ENCODE measurements at regions not wholly inside any gene's neighbourhood (a gene's known extent, or its start where the extent isn't known, plus 50 kb on each side); places are given as distances from the start of the nearest gene placed in this dataset.
"Not testable (repeated sequence)": the region's sequence is repeated elsewhere in the genome, so short reads cannot be mapped to it uniquely, and the experiment has no call there.

DNA sequence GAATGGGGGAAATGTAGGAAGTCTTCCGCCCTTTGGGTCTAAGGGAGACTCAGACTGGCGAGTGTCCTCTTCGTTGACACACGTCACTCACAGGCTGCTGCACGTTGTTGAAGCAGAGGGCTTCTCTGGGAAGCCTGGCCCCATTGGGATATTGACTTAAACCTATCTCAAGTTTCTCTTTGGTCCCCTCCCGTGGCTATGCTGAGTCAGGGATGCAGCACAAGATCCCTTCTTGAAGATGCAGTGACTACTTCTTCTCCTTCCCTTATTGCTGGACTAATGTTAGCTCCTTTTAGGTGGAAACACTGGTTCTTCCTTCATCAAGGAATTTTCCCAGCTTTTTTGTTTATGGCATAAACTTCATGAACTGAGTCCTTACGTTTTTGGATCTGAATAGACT is 89.8 kb upstream of the CCDC71L start:
- DNase-seq = no peak

DNA sequence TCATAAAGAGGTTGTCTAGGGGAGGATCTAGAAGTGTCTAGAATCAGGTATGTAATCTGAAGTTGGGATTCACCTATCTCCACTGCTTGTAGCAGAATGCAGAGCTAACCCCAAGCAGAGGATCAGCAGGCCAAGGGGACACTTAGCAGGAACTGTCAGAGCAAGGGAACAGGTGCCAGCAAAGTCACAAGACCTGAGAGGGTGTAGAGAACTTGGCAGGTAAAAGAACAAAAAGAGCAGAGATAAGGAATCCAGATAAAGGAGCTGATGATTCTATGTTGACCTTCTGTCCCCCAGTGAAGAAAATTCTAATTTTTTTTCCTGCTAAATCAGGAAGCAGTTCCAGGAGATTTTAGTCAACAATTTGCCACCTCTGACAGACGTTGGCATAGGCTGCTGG is 91.4 kb upstream of the CCDC71L start:
- DNase-seq = no peak

DNA sequence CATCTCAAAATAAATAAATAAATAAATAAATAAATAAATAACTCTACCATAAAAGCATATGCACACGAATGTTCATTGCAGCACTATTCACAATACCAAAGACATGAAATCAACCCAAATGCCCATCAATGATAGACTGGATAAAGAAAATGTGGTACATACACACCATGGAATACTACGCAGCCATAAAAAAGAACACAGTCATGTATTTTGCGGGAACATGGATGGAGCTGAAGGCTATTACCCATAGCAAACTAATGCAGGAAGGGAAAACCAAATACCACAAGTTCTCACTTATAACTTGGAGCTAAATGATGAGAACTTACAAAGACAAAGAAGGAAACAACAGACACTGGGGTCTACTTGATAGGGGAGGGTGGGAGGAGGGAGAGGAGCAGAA is 94.1 kb upstream of the CCDC71L start:
- DNase-seq = not testable (repeated sequence)

DNA sequence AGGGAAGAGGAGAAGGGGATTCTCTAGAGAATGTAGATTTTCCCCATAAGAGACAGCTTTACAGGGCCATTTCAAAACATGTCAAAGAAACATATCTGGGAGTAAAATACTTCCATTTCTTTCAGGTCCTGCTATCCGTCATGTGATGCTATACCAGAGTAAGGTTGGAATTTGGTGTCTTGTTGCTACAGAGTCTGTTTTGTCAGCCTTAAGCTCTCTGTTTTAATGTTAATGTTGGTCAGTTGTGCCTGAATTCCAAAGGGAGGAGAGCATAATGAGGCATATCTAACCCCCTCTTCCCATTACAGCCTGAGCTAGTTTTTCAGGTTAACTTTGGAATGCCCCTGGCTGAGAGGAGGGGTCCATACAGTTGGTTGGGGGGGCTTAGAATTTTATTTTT is 94.7 kb upstream of the CCDC71L start:
- DNase-seq = no peak

DNA sequence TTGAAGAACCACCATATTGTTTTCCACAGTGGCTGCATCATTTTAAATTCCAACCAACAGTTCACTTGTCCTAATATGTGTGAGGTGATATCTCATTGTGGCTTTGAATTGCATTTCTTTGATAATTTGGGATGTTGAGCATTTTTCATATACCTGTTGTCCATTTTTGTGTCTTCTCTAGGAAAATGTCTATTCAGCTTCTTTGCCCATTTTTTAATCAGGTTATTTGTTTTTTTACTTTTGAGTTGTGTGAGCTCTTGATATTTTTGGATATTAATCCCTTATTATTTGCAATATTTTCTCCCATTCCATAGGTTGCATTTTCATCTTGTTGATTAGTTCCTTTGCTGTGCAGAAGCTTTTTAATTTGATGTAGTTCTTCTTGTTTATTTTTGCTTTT is 95.1 kb upstream of the CCDC71L start:
- no peak for DNase-seq

DNA sequence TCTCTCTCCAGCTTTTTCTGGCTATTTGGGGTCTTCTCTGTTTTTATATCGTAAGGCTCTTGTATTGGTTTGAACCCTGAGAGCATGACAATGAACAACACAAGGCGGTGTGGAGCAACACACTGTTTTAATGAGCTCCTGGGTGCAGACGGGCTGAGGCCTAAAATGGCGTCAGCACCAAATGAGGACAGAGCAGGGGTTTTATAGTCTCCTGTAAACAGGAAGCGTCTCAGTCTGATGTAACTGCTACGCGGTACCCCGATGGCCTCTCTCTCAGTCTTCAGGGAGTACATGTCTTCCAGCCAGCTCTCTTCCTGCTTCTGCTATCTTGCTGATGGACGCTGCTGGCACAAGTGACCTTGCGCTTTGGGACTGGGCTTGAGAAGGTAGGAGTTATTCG is 95.9 kb upstream of the CCDC71L start:
- no peak for DNase-seq

DNA sequence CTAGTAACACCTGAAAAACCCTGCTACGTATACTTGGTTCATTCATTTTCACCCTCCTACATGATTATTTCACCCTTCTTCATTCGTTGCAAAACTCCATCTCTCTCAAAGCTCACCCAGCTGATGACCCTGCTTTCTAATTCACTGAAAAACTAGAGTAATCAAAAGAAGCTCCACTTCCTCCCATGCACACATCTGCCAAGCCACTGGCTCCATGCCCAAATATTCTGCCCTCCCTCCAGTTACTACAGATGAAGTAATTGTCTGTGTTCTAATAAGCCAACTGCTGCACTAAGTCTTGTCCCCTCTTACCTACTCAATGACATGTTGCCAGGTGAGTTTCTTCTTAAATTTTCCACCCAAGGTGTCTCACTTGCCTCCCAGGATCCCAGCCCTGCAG is 96.9 kb upstream of the CCDC71L start:
- no peak for DNase-seq

DNA sequence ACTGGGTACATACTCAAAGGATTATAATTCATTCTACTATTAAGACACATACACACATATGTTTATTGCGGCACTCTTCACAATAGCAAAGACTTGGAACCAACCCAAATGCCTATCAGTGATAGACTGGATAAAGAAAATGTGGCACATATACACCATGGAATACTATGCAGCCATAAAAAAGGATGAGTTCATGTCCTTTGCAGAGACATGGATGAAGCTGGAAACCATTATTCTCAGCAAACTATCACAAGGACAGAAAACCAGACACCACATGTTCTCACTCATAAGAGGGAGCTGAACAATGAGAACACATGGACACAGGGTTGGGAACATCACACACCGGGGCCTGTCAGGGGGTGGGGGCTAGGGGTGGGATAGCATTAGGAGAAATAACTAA is 101.9 kb upstream of the CCDC71L start:
- not testable (repeated sequence) for DNase-seq

DNA sequence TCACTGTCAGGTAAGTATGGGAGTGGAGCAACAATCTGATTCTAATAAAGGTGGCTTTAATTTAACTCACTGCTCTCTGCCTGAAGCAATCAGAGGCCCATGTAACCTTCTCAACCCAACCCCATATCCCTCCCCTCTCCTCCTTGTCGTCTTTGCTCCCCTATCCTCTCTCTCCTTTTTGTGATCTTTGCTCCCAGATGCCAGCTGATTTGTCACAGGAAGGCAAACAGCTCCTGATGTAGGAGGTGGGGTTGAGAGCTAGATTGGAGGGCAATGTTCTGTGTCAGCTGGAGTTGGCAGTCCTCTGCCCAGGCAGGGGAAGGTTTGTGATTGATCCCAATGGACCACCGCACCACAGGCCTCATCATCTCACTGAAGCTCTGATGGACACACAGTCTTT is 101.4 kb upstream of the PIK3CG start:
- no peak for DNase-seq

DNA sequence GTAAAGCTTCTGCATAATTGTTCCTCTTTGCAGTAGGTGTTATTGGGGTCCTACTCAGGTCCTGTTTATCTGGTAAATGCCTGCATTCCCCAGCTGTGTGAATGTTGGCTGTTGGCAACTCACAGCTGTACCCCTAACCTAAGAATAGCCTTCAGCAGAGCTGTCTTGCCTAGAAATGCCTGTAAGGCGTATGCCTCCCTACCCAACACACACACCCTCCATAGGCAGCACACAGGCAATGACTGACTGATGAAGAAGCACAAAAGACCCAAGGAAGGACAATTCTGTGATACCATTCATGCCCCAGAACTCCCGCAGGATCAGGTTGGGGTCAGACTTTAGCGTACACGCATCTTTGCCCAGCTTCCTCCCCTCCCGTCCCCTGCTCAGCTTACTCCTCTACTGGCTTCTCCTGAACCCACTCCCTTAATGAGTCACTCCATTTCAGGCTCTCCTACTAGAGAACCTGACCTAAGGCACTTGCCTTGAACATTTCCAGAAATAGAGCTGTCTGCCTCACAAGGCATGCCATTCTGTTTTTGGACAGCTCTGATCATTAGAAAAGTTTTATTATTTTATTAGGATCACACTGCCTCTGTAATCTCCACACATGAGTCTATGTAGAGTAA is 99.2 kb upstream of the PIK3CG start:
- DNase-seq = no peak

DNA sequence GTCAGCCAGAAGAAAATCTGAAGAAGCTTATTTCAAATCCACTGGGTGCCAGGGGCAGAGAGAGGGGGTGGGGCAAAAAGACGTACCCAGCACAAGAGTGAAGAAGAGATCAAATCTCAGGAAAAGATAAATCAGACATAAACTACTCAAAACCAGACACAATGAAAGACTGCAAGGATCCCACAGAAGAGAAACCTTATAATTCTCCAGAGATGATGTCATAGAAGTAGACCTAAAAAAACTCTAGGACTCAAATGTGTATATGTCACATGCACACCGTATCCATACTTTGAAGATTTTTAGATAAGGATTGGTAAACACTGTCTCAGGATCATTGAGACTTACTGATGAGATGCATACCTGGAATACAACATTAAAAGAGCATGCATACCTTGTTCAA is 98.5 kb upstream of the PIK3CG start:
- DNase-seq = no peak

DNA sequence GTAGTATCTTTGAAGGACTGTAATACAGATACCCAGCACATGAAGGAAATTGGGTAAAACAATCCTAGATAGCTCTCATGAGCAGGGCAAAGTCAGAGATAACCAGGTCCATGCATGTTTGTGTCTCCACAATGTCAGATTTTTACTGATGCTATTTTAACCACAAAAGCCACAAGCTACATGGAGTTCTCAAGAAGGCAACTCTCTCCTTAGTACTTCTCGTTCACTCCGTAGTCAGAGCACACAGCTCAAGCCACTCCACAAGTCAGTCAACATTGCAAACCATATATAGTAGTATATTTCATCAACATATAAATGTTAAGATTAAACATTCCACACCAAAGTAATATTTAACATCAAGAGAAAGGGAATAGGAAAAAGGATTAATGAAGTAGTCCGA is 98.0 kb upstream of the PIK3CG start:
- DNase-seq = no peak

DNA sequence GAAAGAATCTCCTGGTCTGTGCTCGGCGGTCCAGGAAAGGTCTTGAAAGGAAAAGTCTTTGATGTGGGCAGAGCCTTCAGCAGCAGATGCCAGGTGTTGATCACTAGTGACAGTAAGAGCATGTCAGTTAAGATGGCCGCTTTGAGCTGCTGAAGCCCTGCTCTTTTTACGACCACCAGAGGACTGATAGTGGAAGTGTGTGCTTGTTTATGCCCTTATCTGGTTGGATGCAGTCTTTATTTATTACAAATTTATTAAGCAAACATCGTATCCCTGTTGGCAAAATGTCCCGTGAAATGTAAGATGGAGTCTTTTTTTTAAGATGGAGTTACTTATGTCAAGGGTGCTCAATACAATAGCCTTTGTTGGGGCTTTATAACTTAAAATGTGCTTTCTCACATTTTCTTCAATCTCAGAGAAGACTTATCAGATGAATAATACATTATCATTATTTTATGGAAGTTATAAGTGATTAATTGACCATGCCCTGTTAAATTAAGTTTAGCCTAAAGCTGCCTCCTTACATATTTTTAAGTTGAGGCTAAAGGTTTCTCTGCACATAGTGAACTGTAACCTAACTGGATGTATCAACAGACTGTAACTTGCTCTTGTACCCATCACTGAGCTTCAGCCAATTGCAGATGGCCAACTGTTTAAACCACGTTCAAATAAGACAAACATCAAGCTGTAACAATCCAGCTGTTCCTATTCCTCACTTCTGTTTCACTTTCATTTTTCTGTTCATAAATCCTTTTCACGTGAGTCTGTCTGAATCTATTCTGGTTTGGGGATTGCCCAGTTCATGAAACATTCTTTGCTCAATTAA is 97.4 kb upstream of the PIK3CG start:
- DNase-seq = no peak

DNA sequence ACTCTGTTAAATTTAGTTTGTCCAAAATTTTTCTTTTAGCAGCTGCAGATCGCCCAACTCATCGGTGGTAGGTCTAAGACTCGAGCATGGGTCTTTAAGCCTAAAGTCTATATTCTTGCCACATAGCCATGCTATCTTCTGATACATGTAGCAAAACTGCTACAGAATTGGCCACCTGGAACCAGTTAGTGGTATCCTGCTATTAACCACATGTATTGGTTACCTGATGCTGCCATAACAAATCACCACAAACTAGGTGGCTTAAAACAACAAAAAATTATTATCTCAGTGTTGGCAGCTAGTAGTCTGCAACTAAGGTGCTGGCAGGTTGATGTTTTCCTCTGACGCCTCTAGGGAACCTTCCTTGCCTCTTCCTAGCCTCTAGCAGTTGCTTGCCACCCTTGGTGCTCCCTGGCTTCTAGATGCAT is 96.7 kb upstream of the PIK3CG start:
- DNase-seq = no peak

DNA sequence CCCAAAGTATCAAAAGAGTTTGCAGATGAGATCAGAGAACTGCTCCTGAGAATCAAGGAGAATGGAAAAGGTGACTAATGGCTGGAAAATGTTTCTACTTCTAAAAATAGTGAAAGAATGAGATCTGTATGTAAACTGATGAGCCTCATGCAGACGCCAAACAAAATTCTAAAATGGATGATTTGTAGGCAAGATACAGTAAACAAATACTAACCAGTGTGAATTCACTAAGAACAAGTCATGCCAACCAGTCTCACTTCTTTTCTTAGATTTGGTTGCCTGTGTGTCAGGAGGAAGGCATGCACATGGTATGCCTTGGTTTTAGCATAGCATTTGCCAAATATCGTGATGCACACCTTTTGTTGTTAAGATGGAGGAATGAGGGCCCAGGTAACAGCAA is 94.9 kb upstream of the PIK3CG start:
- no peak for DNase-seq

DNA sequence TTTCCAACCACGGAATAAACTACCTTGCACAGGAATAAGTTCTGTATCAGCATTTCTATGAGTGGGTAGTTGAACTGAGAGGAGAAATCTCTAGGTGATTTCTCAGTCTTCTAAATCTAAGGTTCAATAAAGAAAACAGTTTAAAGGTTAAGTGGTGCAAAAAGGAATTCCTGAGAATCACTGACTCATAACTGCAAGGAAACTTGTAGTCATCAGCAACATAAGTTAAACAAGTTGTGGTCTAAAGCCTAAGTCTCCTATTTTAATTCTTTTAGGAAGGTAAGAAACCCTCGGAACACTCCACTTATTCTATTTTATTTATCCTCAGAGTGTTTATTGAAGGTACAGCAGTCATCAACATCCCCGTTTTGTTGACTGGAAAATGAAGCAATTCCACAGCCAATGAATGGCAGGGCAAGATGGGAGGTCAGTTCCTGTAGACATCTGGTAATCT is 92.4 kb upstream of the PIK3CG start:
- no peak for DNase-seq

DNA sequence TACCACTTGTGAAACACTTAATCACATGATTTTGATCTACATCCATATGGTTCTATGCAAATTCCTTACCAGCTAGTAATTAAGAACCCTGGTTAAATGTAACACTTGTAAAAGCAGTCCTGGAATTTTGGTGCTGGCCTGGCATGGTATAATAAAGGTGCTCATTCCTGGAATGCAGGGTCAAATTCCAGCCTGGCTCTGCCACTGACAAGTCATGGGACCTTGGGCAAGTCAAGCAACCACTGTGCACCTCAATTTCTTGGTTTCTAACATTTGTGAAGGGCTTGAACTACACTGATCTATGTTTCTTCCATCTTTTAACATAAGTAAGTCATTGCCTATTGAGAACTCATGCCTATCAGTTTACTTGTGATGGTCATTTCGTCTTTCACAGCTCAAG is 91.9 kb upstream of the PIK3CG start:
- no peak for DNase-seq

DNA sequence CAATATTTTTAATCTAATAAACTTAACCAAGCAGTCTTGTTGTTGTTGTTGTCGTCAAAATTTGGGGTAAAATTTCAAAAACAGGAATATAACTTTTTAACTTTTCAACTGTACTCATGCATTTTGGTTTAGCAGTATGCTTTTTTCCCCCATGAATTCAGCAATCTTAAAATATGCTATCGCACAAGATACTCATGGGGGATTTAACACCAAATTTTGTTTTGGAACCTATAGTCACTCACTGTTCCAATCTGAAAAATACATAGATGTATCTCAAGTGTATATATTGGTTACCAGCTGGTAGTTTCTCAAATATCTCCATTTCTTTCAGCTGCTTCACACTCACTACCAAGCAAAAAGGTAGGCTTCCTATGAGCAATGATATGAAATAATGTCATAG is 91.4 kb upstream of the PIK3CG start:
- no peak for DNase-seq

DNA sequence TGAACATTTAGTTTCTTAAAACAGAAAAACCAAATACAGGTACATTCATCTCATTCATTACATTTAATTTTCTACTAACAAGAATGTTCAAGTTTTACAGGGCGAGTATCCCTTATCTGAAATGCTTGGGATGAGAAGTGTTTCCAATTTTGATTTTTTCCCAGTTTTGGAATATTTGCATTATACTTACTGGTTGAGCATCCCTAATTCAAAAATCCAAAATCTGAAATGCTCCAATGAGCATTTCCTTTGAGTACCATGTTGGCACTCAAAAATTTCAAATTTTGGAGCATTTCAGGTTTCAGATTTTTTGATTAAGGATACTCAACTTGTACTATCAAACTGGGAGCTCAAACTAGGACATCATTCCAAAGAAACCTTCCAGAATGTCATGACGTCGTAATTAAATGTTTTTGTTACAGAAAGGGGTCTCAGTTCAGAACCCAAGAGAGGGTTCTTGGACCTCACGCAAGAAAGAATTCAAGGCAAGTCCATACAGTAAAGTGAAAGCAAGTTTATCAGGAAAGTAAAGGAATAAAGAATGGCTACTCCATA is 90.8 kb upstream of the PIK3CG start:
- no peak for DNase-seq

DNA sequence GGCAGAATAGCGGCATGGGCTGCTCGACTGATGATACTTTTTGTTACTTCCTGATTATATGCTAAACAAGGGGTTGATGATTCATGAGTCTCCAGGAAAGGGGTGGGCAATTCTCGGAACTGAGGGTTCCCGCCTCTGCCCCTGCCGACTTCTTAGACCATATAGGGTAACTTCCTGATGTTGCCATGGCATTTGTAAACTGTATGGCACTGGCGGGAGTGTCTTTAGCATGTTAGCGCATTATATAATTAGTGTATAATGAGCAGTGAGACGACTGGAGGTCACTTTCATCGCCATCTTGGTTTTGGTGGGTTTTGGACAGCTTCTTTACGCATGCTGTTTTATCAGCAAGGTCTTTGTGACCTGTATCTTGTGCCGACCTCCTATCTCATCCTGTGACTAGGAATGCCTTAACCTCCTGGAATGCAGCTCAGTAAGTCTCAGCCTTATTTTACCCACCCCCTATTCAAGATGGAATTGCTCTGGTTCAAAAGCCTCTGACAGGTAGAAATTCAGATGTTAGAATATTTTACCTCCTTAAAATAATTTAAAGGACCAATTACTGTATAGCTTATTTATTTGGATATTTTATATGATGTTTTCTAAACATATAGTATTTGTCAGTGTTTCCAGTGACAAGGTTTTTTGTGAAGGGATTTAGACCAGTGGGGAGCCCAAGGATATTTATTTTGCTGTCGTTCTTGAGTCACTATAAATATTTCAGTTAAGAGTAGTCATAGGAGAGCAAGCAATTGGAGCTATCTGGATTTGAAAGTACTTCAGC is 90.1 kb upstream of the PIK3CG start:
- DNase-seq = no peak

DNA sequence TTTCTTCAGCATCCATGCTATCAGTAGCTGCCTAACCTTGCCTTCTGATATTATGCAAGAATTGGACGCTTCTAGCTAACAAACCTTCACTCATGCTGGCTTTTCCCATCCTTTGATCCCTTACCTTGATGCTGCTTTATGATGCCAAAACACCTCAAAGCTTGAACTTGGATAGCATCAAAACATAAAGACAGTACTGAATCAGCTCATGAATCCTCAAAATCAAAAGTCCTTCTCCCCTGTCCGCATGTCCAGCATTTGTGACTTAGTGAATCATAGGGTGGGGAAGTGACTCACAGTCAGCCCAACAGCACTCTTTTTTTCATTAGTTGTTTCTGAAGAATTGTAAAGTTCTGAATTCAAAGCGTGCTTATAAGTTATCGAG is 89.5 kb upstream of the PIK3CG start:
- no peak for DNase-seq

DNA sequence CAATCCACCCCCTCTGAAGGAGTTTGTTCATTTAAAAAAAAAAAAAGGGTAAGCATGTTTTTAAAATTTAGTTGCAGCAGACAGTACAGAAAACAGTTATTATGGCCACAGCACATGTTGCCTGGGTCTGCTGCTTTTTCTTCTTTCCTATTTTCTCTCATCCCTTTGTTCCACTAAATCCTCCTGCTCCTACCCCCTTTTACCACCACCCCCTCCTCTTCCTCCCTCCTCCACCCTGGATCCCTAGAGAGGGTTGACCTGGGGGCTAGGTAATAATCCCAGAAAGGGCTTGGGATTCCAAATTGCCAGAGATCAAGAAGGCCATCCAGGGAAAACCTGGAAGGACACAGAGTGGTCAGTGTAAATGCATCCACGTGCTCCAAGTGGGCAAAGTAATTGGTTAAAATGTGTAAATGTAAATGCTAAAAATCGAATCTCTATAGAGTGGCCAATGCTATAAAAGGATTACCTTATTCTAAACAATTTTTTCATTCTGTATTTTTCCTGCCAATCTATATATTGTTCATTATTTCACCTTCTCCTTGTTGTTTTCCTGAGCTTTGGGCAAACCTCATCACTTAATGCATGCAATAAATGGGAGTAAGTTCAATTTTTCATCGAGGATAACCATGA is 89.0 kb upstream of the PIK3CG start:
- no peak for DNase-seq

Measured in GOT3 (cell line).